ENCODE measurements at regions not wholly inside any gene's neighbourhood (a gene's known extent, or its start where the extent isn't known, plus 50 kb on each side); places are given as distances from the start of the nearest gene placed in this dataset.
A peak's percentile ranks its signal among the peaks of the same experiment; 100 is the strongest.

- TF ChIP-seq EZH2 (IDR thresholded peaks at IDR 0.05; ENCODE audit: borderline replicate concordance, insufficient read depth, low read depth, low read length, poor library complexity, severe bottlenecking) (no peak), CTCF (IDR thresholded peaks at IDR 0.05) (peak; percentile 15)
Observed at GRCh38 chr16:31713071-31713944, 160.3 kb upstream of the ZNF267 start.
